ENCODE measurements at regions not wholly inside any gene's neighbourhood (a gene's known extent, or its start where the extent isn't known, plus 50 kb on each side); places are given as distances from the start of the nearest gene placed in this dataset.

DNA sequence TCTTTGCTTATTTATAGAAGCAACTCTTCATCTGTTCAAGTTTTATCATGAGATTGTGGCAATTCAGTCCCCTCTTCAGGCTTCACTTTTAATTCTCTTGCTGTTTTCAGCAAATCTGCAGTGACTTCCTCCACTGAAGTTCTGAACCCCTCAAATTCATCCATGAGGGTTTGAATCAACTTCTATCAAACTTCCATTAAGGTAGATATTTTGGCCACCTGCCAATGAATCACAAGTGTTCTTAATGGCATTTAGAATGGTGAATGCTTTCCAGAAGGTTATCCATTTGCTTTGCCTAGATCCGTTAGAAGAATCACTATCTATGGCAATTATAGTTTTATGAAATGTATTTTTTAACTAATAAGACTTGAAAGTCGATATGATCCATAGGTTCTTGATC is 946.7 kb upstream of the B3GALT2 start:
- no peaks in the 10 kb centered on the region for H3K27me3 ChIP-seq (replicated peaks in 1 of 2; ENCODE audit: control insufficient read depth in 2 of 2, insufficient read depth in 2 of 2, low read length in 1 of 2)
- no peaks in the 10 kb centered on the region for H4K20me1 ChIP-seq (ENCODE audit: control insufficient read depth, insufficient read depth)
- ChIA-PET CTCF (no interaction called here), POLR2A (no interaction called here), SMC1A (ENCODE audit: uncharacterized antibody, unreplicated experiment) (no interaction called here), RAD21 (ENCODE audit: unreplicated experiment) (no interaction called here)
- no peak overlapping the region for H2AFZ ChIP-seq (ENCODE audit: control insufficient read depth, low read depth, low read length)
- H3K4me2 ChIP-seq (ENCODE audit: control insufficient read depth, insufficient read depth): no peak overlapping the region
- no peak overlapping the region for H3K9ac ChIP-seq (ENCODE audit: control insufficient read depth, insufficient read depth, low read length)
- H3K27ac ChIP-seq (ENCODE audit: control insufficient read depth, insufficient read depth): no peak overlapping the region
- no peak for FAIRE-seq
- WGBS (ENCODE audit: insufficient coverage, insufficient replicate concordance, low lambda C conversion rate, missing lambda C conversion rate): 2% methylated on average over 2 of the region's 2 CpGs
- no peak for ATAC-seq
- in situ Hi-C loops (cut with MboI) (no loop called here), intact Hi-C loops (cut with micrococcal nuclease; ENCODE audit: unreplicated experiment) (no loop called here)
- no peak for DNase-seq (ENCODE audit: low read depth, low spot score)
- no peak for TF ChIP-seq IRF4 (IDR thresholded peaks at IDR 0.05; ENCODE audit: low read depth, low read length)
- no peak for TF ChIP-seq IKZF2 (IDR thresholded peaks at IDR 0.05)
- TF ChIP-seq ZNF207 (IDR thresholded peaks at IDR 0.05; ENCODE audit: borderline replicate concordance): no peak
- no peak for TF ChIP-seq CREB1 (IDR thresholded peaks at IDR 0.05; ENCODE audit: low read depth)
- TF ChIP-seq RCOR1 (conservative IDR thresholded peaks at IDR 0.05; ENCODE audit: low read depth, low read length): no peak
- TF ChIP-seq, protein P1, sequence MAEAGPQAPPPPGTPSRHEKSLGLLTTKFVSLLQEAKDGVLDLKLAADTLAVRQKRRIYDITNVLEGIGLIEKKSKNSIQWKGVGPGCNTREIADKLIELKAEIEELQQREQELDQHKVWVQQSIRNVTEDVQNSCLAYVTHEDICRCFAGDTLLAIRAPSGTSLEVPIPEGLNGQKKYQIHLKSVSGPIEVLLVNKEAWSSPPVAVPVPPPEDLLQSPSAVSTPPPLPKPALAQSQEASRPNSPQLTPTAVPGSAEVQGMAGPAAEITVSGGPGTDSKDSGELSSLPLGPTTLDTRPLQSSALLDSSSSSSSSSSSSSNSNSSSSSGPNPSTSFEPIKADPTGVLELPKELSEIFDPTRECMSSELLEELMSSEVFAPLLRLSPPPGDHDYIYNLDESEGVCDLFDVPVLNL (IDR thresholded peaks at IDR 0.05; ENCODE audit: low read depth, low read length): no peak
- TF ChIP-seq ATF7 (IDR thresholded peaks at IDR 0.05; ENCODE audit: low read depth): no peak
- no peak for TF ChIP-seq ZNF217 (IDR thresholded peaks at IDR 0.05)
- no peak for TF ChIP-seq SIX5 (IDR thresholded peaks at IDR 0.05; ENCODE audit: low read depth, low read length, severe bottlenecking)
- no peak for TF ChIP-seq RFX5 (IDR thresholded peaks at IDR 0.05; ENCODE audit: low read depth, low read length)
- TF ChIP-seq HDAC2 (IDR thresholded peaks at IDR 0.05): no peak
- TF ChIP-seq PAX5 (IDR thresholded peaks at IDR 0.05; ENCODE audit: borderline replicate concordance, low read depth, low read length): no peak
- H3K9me3 ChIP-seq (replicated peaks; ENCODE audit: control insufficient read depth, insufficient read depth, low read length): no peaks in the 10 kb centered on the region
- H3K4me3 ChIP-seq: no peak overlapping the region
- no peaks in the 10 kb centered on the region for H3K36me3 ChIP-seq (ENCODE audit: control insufficient read depth in 2 of 2, insufficient read depth in 2 of 2, low read length in 1 of 2)
- no TSS peak for BruUV-seq (replicated peaks)
- H3K4me1 ChIP-seq (ENCODE audit: control insufficient read depth, insufficient read depth, low read length): no peaks in the 10 kb centered on the region
- H3K79me2 ChIP-seq (ENCODE audit: control insufficient read depth, insufficient read depth, low read length): no peaks in the 10 kb centered on the region
